T-cell (primary cell): ENCODE measurements at regions not wholly inside any gene's neighbourhood (a gene's known extent, or its start where the extent isn't known, plus 50 kb on each side); places are given as distances from the start of the nearest gene placed in this dataset.
"Not testable (repeated sequence)": the region's sequence is repeated elsewhere in the genome, so short reads cannot be mapped to it uniquely, and the experiment has no call there.

Experiments used
- ATAC-seq, 4 experiments: fragments of 200-7000 bp in 3 of 4; fragments of 150-1000 bp in 1 of 4; cut with Tn5 transposase; replicated peaks in 1 of 4; 1 replicate in 3 of 4; 2 replicates in 1 of 4; pipeline ENCODE4 v1.10.0; 2021; ENCODE audit warnings: moderate library complexity in 3 of 4, mild to moderate bottlenecking in 2 of 4, moderate number of reproducible peaks in 1 of 4
- CTCF ChIA-PET, 2 donors: fragments of 300-600 bp; sonication (Branson Sonifier 250); formaldehyde crosslinking; loops; one replicate each; lab custom pipeline; 2022; ENCODE audit warnings: antibody characterized with exemption in 2 of 2; lab: Charles Lee
- POLR2A ChIA-PET, 2 donors: fragments of 300-600 bp; sonication (Branson Sonifier 250); formaldehyde crosslinking; loops; one replicate each; lab custom pipeline; 2022; ENCODE audit warnings: antibody characterized with exemption in 2 of 2; lab: Charles Lee
- DNase-seq, 35 experiments: peaks; one replicate each; pipeline versions ENCODE4 v3.0.0 to v3.0.0-alpha.2; 2013 to 2023
- H3K27ac ChIP-seq: one replicate; pipeline ENCODE4 v1.5.1; 2013; ENCODE audit warnings: low read length
- H3K27me3 ChIP-seq, 2 experiments: replicated peaks in 1 of 2; 1 replicate in 1 of 2; 2 replicates in 1 of 2; pipeline versions ENCODE4 v1.6.1 to v1.7.0; 2013; ENCODE audit warnings: low read length in 1 of 2, mixed read lengths in 1 of 2; ENCODE audit not compliant: control insufficient read depth in 2 of 2, insufficient read depth in 2 of 2; ENCODE audit errors: extremely low read depth in 1 of 2
- H3K36me3 ChIP-seq, 2 donors: 1 replicate in 1 of 2; 2 replicates in 1 of 2; pipeline versions ENCODE4 v1.6.1 to v1.7.0; 2013; ENCODE audit warnings: low read length in 1 of 2; ENCODE audit not compliant: control insufficient read depth in 2 of 2, insufficient read depth in 1 of 2; ENCODE audit errors: extremely low read depth in 1 of 2
- H3K4me1 ChIP-seq, 2 experiments: 1 replicate in 1 of 2; 2 replicates in 1 of 2; pipeline versions ENCODE4 v1.6.1 to v1.7.0; 2013; ENCODE audit warnings: low read length in 2 of 2, mixed read lengths in 1 of 2; ENCODE audit not compliant: insufficient read depth in 2 of 2, control insufficient read depth in 1 of 2; ENCODE audit errors: extremely low read depth in 1 of 2
- H3K4me3 ChIP-seq, 2 donors: 1 replicate in 1 of 2; 2 replicates in 1 of 2; pipeline versions ENCODE4 v1.5.1 to v1.7.0; 2013; ENCODE audit warnings: mild to moderate bottlenecking in 2 of 2, low read length in 1 of 2, moderate library complexity in 1 of 2; ENCODE audit not compliant: control insufficient read depth in 1 of 2; ENCODE audit errors: extremely low read depth in 1 of 2
- H3K9me3 ChIP-seq: 2 replicates; pipeline ENCODE4 v1.7.0; 2013
- H3K27ac Mint-ChIP-seq, 2 donors: one replicate each; pipeline ENCODE4 v1.8.0; 2020 to 2021; ENCODE audit warnings: mild to moderate bottlenecking in 2 of 2, mixed read lengths in 2 of 2
- H3K27me3 Mint-ChIP-seq, 2 donors: one replicate each; pipeline ENCODE4 v1.8.0; 2021 to 2022; ENCODE audit warnings: mixed read lengths in 2 of 2
- H3K36me3 Mint-ChIP-seq: one replicate; pipeline ENCODE4 v1.8.0; 2021; ENCODE audit warnings: mixed read lengths
- H3K4me1 Mint-ChIP-seq, 3 donors: one replicate each; pipeline ENCODE4 v1.8.0; 2020 to 2022; ENCODE audit warnings: mixed read lengths in 3 of 3, mild to moderate bottlenecking in 1 of 3
- H3K4me3 Mint-ChIP-seq, 3 donors: one replicate each; pipeline ENCODE4 v1.8.0; 2020 to 2022; ENCODE audit warnings: mild to moderate bottlenecking in 3 of 3, mixed read lengths in 3 of 3, moderate library complexity in 3 of 3
- H3K9me3 Mint-ChIP-seq, 3 donors: one replicate each; pipeline ENCODE4 v1.8.0; 2020 to 2022; ENCODE audit warnings: mixed read lengths in 3 of 3
- WGBS: methylation state at CpG from one replicate; pipeline ENCODE4 v1.1.5; 2013; ENCODE audit warnings: missing lambda C conversion rate; ENCODE audit not compliant: insufficient coverage; 5-methylcytosine and 5-hydroxymethylcytosine counted together

GRCh38 chr16:54739381-54739780 is 191.3 kb upstream of the IRX5 start:
- Mint-ChIP-seq H3K27ac (no peak overlapping the region), H3K9me3 (peaks cover 0 to 8% (median 0%) of the 10 kb centered on the region in 3 donors), H3K27me3 (no peaks in the 10 kb centered on the region), H3K4me3 (no peak overlapping the region), H3K36me3 (no peaks in the 10 kb centered on the region), H3K4me1 (no peaks in the 10 kb centered on the region)
- CTCF ChIA-PET: no interaction called here
- H3K9me3 ChIP-seq: no peaks in the 10 kb centered on the region
- H3K4me3 ChIP-seq: no peak overlapping the region
- DNase-seq: no peak
- no peak overlapping the region for H3K27ac ChIP-seq
- ATAC-seq: no peak
- no peaks in the 10 kb centered on the region for H3K36me3 ChIP-seq
- H3K4me1 ChIP-seq: no peaks in the 10 kb centered on the region
- H3K27me3 ChIP-seq: no peaks in the 10 kb centered on the region
- POLR2A ChIA-PET: no interaction called here
- WGBS: no CpG with 5 or more reads among the region's 4 CpGs

- no peaks in the 10 kb centered on the region for H3K36me3 Mint-ChIP-seq
- H3K4me3 ChIP-seq: no peak overlapping the region
- ChIA-PET POLR2A (no interaction called here), CTCF (no interaction called here)
- no peaks in the 10 kb centered on the region for H3K27me3 ChIP-seq
- H3K4me1 Mint-ChIP-seq: no peaks in the 10 kb centered on the region
- no peaks in the 10 kb centered on the region for H3K9me3 ChIP-seq
- no CpG with 5 or more reads among the region's 1 CpG for WGBS
- peaks cover 0 to 4% (median 0%) of the 10 kb centered on the region in 3 donors for H3K9me3 Mint-ChIP-seq
- no peaks in the 10 kb centered on the region for H3K27me3 Mint-ChIP-seq
- H3K36me3 ChIP-seq: no peaks in the 10 kb centered on the region
- no peak for ATAC-seq
- no peaks in the 10 kb centered on the region for H3K4me1 ChIP-seq
- H3K27ac Mint-ChIP-seq: no peak overlapping the region
- no peak for DNase-seq
- H3K27ac ChIP-seq: no peak overlapping the region
- no peak overlapping the region for H3K4me3 Mint-ChIP-seq
These were observed 196.5 kb upstream of the IRX5 start for GRCh38 chr16:54734156-54734555.

DNA sequence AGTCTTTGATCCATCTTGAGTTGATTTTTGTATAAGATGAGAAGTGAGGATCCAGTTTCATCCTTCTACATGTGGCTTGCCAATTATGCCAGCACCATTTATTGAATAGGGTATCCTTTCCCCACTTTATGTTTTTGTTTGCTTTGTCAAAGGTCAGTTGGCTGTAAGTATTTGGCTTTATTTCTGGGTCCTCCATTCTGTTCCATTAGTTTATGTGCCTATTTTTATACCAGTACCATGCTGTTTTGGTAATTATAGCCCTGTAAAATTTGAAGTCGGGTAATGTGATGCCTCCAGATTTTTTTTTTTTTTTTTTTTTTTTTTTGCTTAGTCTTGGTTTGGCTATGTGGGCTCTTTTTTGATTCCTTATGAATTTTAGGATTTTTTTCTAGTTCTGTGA is 203.0 kb upstream of the IRX5 start:
- H3K4me1 Mint-ChIP-seq, H3K36me3 ChIP-seq, H3K4me3 ChIP-seq, ATAC-seq, H3K4me1 ChIP-seq, H3K27ac Mint-ChIP-seq, H3K9me3 ChIP-seq, DNase-seq, H3K27me3 ChIP-seq, H3K27ac ChIP-seq, H3K4me3 Mint-ChIP-seq, H3K36me3 Mint-ChIP-seq, H3K9me3 Mint-ChIP-seq, CTCF ChIA-PET, POLR2A ChIA-PET, H3K27me3 Mint-ChIP-seq: not testable (repeated sequence)
- WGBS: no CpG with 5 or more reads among the region's 1 CpG

GRCh38 chr16:54724346-54724925 is 206.2 kb upstream of the IRX5 start:
- WGBS: 40% methylated on average over 1 of the region's 3 CpGs
- Histone ChIP-seq H3K36me3 (no peaks in the 10 kb centered on the region), H3K27ac (no peak overlapping the region), H3K9me3 (no peaks in the 10 kb centered on the region), H3K4me3 (no peak overlapping the region), H3K27me3 (peaks cover 0 to 2% of the 10 kb centered on the region in 2 experiments), H3K4me1 (no peaks in the 10 kb centered on the region)
- ChIA-PET CTCF (no interaction called here), POLR2A (no interaction called here)
- no peaks in the 10 kb centered on the region for H3K36me3 Mint-ChIP-seq
- ATAC-seq (no peak), DNase-seq (no peak)
- no peak overlapping the region for H3K4me3 Mint-ChIP-seq
- H3K27ac Mint-ChIP-seq: no peak overlapping the region
- peaks cover 2 to 6% (median 2%) of the 10 kb centered on the region in 3 donors for H3K9me3 Mint-ChIP-seq
- H3K27me3 Mint-ChIP-seq: peaks cover 0 to 2% of the 10 kb centered on the region in 2 donors
- H3K4me1 Mint-ChIP-seq: no peaks in the 10 kb centered on the region

GRCh38 chr16:54722210-54722676 is 208.4 kb upstream of the IRX5 start:
- Mint-ChIP-seq H3K4me3 (no peak overlapping the region), H3K9me3 (peaks cover 3 to 6% (median 6%) of the 10 kb centered on the region in 3 donors), H3K4me1 (no peaks in the 10 kb centered on the region), H3K27ac (no peak overlapping the region), H3K36me3 (no peaks in the 10 kb centered on the region), H3K27me3 (peaks cover 0 to 2% of the 10 kb centered on the region in 2 donors)
- Histone ChIP-seq H3K4me3 (no peak overlapping the region), H3K9me3 (no peaks in the 10 kb centered on the region), H3K27me3 (peaks cover 0 to 2% of the 10 kb centered on the region in 2 experiments), H3K36me3 (no peaks in the 10 kb centered on the region), H3K27ac (no peak overlapping the region), H3K4me1 (no peaks in the 10 kb centered on the region)
- DNase-seq: no peak
- 80% methylated on average over 1 of the region's 2 CpGs for WGBS
- no peak for ATAC-seq
- POLR2A ChIA-PET: no interaction called here
- CTCF ChIA-PET: no interaction called here

GRCh38 chr16:54720259-54720658 is 210.4 kb upstream of the IRX5 start:
- ChIA-PET POLR2A (no interaction called here), CTCF (no interaction called here)
- peaks cover 0 to 2% of the 10 kb centered on the region in 2 donors for H3K27me3 Mint-ChIP-seq
- no peak overlapping the region for H3K4me3 ChIP-seq
- H3K27me3 ChIP-seq: no peaks in the 10 kb centered on the region
- ATAC-seq: no peak
- no peaks in the 10 kb centered on the region for H3K36me3 ChIP-seq
- no peaks in the 10 kb centered on the region for H3K4me1 Mint-ChIP-seq
- H3K27ac ChIP-seq: no peak overlapping the region
- H3K9me3 Mint-ChIP-seq: peaks cover 2 to 6% (median 6%) of the 10 kb centered on the region in 3 donors
- WGBS: 29% methylated on average over 1 of the region's 1 CpG
- no peaks in the 10 kb centered on the region for H3K9me3 ChIP-seq
- no peak overlapping the region for H3K4me3 Mint-ChIP-seq
- H3K36me3 Mint-ChIP-seq: no peaks in the 10 kb centered on the region
- no peaks in the 10 kb centered on the region for H3K4me1 ChIP-seq
- no peak for DNase-seq
- H3K27ac Mint-ChIP-seq: no peak overlapping the region

DNA sequence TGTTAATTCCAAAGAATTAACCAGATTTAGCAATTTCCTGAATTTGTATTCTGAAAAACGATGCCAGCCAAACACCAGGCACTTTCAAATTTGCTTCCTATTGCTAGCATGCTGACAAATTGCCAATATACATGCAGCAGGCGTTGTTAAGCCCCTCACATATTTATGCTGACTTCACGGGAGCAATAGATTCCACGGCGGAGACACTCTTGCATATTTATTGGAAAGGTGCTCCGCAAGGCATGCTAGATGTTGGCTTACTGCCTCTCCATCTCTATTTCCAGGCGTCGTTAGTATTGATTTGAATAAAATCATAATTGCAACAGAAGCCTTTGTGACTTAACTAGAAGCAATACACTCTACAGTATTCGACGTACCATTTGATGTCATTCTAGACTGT is 211.0 kb upstream of the IRX5 start:
- no peaks in the 10 kb centered on the region for H3K4me1 Mint-ChIP-seq
- CTCF ChIA-PET: no interaction called here
- Histone ChIP-seq H3K27me3 (no peaks in the 10 kb centered on the region), H3K36me3 (no peaks in the 10 kb centered on the region), H3K27ac (no peak overlapping the region), H3K4me1 (no peaks in the 10 kb centered on the region), H3K9me3 (no peaks in the 10 kb centered on the region), H3K4me3 (no peak overlapping the region)
- ATAC-seq: no peak
- 53% methylated on average over 2 of the region's 10 CpGs for WGBS
- H3K36me3 Mint-ChIP-seq: no peaks in the 10 kb centered on the region
- H3K27ac Mint-ChIP-seq: no peak overlapping the region
- H3K27me3 Mint-ChIP-seq: peaks cover 0 to 2% of the 10 kb centered on the region in 2 donors
- POLR2A ChIA-PET: no interaction called here
- no peak for DNase-seq
- H3K4me3 Mint-ChIP-seq: no peak overlapping the region
- peaks cover 2 to 6% (median 6%) of the 10 kb centered on the region in 3 donors for H3K9me3 Mint-ChIP-seq
